CD4-positive, CD25-positive, alpha-beta regulatory T cell (primary cell): ENCODE measurements at regions not wholly inside any gene's neighbourhood (a gene's known extent, or its start where the extent isn't known, plus 50 kb on each side); places are given as distances from the start of the nearest gene placed in this dataset.

Source experiments
- ATAC-seq, 2 donors: fragments of 150-1000 bp; cut with Tn5 transposase; one replicate each; pipeline ENCODE4 v1.10.0; 2021; ENCODE audit warnings: low read depth in 2 of 2, moderate number of reproducible peaks in 2 of 2, moderate library complexity in 1 of 2
- DNase-seq, 3 donors: peaks; one replicate each; pipeline versions ENCODE4 v3.0.0 to v3.0.0-alpha.2; 2012 to 2022; ENCODE audit warnings: mixed read lengths in 1 of 3
- H3K27ac ChIP-seq: one replicate; pipeline ENCODE4 v1.7.0; 2013; ENCODE audit warnings: mild to moderate bottlenecking, low read length; ENCODE audit not compliant: insufficient read depth, poor library complexity, severe bottlenecking
- H3K27me3 ChIP-seq: one replicate; pipeline ENCODE4 v1.7.0; 2013; ENCODE audit warnings: low read length; ENCODE audit not compliant: control insufficient read depth, insufficient read depth
- H3K36me3 ChIP-seq: one replicate; pipeline ENCODE4 v1.7.0; 2013; ENCODE audit warnings: mild to moderate bottlenecking, low read length, moderate library complexity; ENCODE audit not compliant: control insufficient read depth, insufficient read depth
- H3K4me1 ChIP-seq: 2 replicates; pipeline ENCODE4 v1.7.0; 2013; ENCODE audit warnings: mild to moderate bottlenecking, low read length; ENCODE audit not compliant: insufficient read depth, control insufficient read depth, poor library complexity, severe bottlenecking
- H3K4me3 ChIP-seq: one replicate; pipeline ENCODE4 v1.7.0; 2013; ENCODE audit warnings: low read depth, mild to moderate bottlenecking, low read length, moderate library complexity
- H3K9me3 ChIP-seq, 2 experiments: 1 replicate in 1 of 2; 2 replicates in 1 of 2; pipeline ENCODE4 v1.7.0; 2013; ENCODE audit warnings: low read length in 2 of 2, mild to moderate bottlenecking in 1 of 2, moderate library complexity in 1 of 2; ENCODE audit not compliant: control insufficient read depth in 2 of 2
- H3K27ac Mint-ChIP-seq, 3 donors: one replicate each; pipeline ENCODE4 v1.8.0; 2020 to 2022; ENCODE audit warnings: mild to moderate bottlenecking in 3 of 3, mixed read lengths in 3 of 3, moderate library complexity in 2 of 3
- H3K27me3 Mint-ChIP-seq: one replicate; pipeline ENCODE4 v1.8.0; 2022; ENCODE audit warnings: mild to moderate bottlenecking, mixed read lengths
- H3K36me3 Mint-ChIP-seq: one replicate; pipeline ENCODE4 v1.8.0; 2020; ENCODE audit warnings: mixed read lengths
- H3K4me1 Mint-ChIP-seq, 4 donors: one replicate each; pipeline ENCODE4 v1.8.0; 2020 to 2022; ENCODE audit warnings: mixed read lengths in 4 of 4, mild to moderate bottlenecking in 1 of 4
- H3K4me3 Mint-ChIP-seq, 4 donors: one replicate each; pipeline ENCODE4 v1.8.0; 2020 to 2022; ENCODE audit warnings: mild to moderate bottlenecking in 4 of 4, mixed read lengths in 4 of 4, moderate library complexity in 3 of 4
- H3K9me3 Mint-ChIP-seq, 7 donors: one replicate each; pipeline ENCODE4 v1.8.0; 2020 to 2022; ENCODE audit warnings: mixed read lengths in 7 of 7, mild to moderate bottlenecking in 3 of 7, moderate library complexity in 2 of 7

GRCh38 chr9:10983251-10983650 is 370.4 kb upstream of the PTPRD start:
- Mint-ChIP-seq H3K36me3 (no peaks in the 10 kb centered on the region), H3K27me3 (no peaks in the 10 kb centered on the region), H3K4me1 (no peaks in the 10 kb centered on the region), H3K4me3 (no peak overlapping the region), H3K9me3 (peaks cover 4 to 24% (median 7%) of the 10 kb centered on the region in 7 donors), H3K27ac (no peak overlapping the region)
- Histone ChIP-seq H3K36me3 (no peaks in the 10 kb centered on the region), H3K4me3 (no peak overlapping the region), H3K27ac (no peak overlapping the region), H3K9me3 (peaks cover 9 to 15% of the 10 kb centered on the region in 2 experiments), H3K4me1 (no peaks in the 10 kb centered on the region), H3K27me3 (no peaks in the 10 kb centered on the region)
- ATAC-seq = no peak
- no peak for DNase-seq

DNA sequence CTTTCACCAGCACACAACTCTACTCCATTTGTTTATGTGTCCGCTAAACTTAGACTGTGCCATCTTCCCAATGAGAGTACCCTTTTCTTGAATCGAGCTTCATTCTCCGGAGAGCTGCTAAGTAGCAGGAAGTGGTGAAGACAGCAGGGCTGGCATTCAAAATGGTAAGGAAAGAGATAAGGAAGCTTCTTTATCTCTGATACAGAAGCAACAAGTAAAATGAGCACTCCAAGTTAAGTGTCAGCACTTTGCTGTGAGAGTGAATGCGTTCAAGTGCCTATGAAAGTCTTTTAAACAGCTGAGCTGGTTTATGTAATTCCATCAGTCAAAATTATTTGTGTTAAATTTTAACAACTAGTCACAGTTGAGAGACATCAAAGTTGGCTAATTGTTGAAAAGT is 386.8 kb upstream of the PTPRD start:
- Histone ChIP-seq H3K4me1 (no peaks in the 10 kb centered on the region), H3K27me3 (no peaks in the 10 kb centered on the region), H3K4me3 (no peak overlapping the region), H3K9me3 (peaks cover 0 to 8% of the 10 kb centered on the region in 2 experiments), H3K27ac (no peak overlapping the region), H3K36me3 (no peaks in the 10 kb centered on the region)
- DNase-seq = no peak
- Mint-ChIP-seq H3K4me1 (no peaks in the 10 kb centered on the region), H3K9me3 (peaks cover 0 to 15% (median 5%) of the 10 kb centered on the region in 7 donors), H3K36me3 (no peaks in the 10 kb centered on the region), H3K27ac (no peak overlapping the region), H3K4me3 (no peak overlapping the region), H3K27me3 (no peaks in the 10 kb centered on the region)
- no peak for ATAC-seq

DNA sequence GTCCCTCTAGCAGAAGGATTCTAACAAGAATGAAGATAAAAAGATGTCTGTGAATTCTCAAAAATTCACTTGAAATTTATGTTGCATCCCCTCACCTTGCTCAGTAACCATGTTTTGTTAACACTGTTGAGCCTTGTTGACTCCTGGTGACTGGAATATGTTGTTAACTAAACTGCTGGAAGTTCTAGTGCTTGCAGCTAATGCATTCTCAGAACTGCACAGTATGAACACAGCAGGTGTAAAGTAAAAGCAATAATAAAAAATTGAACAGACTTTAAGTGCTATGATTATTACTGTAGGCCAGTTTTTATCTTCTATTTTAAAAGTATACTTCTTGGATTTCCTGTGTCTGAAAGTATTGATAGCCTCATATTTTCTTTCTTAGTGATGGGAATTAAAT is 388.7 kb upstream of the PTPRD start:
- Mint-ChIP-seq H3K4me1 (no peaks in the 10 kb centered on the region), H3K27ac (no peak overlapping the region)

DNA sequence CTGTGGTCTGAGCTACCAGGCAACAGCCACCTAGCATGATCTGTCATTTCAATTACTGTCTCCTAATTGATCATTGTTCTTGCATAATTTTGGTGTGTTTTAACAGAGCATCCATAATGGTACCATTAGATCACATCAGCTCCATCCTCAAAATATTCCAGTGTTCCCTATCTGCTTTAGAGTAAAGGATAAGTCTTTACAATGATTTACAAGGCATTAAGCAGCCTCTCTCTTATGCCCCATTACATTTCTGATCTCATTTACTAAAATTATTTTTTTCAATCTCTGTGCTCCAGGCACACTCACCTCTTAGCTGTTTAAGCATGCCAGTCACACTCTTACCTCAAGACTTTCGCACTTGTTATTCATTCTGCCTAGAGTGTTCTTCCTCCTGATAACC is 389.9 kb upstream of the PTPRD start:
- H3K27me3 ChIP-seq = no peaks in the 10 kb centered on the region
- H3K4me3 ChIP-seq = no peak overlapping the region

More for the DNA sequence above, 388.7 kb upstream of the PTPRD start:
- Mint-ChIP-seq H3K27me3 (no peaks in the 10 kb centered on the region), H3K9me3 (peaks cover 0 to 17% (median 2%) of the 10 kb centered on the region in 7 donors), H3K4me3 (no peak overlapping the region), H3K36me3 (no peaks in the 10 kb centered on the region)
- Histone ChIP-seq H3K27me3 (no peaks in the 10 kb centered on the region), H3K36me3 (no peaks in the 10 kb centered on the region), H3K4me1 (no peaks in the 10 kb centered on the region), H3K27ac (no peak overlapping the region), H3K9me3 (peaks cover 0 to 5% of the 10 kb centered on the region in 2 experiments), H3K4me3 (no peak overlapping the region)
- ATAC-seq (no peak), DNase-seq (no peak)

GRCh38 chr9:11003836-11004235 is 391.0 kb upstream of the PTPRD start:
- H3K27ac Mint-ChIP-seq = no peak overlapping the region
- no peak overlapping the region for H3K4me3 Mint-ChIP-seq
- no peaks in the 10 kb centered on the region for H3K4me1 ChIP-seq
- no peaks in the 10 kb centered on the region for H3K27me3 ChIP-seq
- no peak overlapping the region for H3K27ac ChIP-seq
- no peak for ATAC-seq
- no peaks in the 10 kb centered on the region for H3K36me3 Mint-ChIP-seq
- H3K27me3 Mint-ChIP-seq = no peaks in the 10 kb centered on the region
- no peak overlapping the region for H3K4me3 ChIP-seq
- no peak for DNase-seq
- H3K9me3 ChIP-seq = peaks cover 0 to 5% of the 10 kb centered on the region in 2 experiments
- no peaks in the 10 kb centered on the region for H3K36me3 ChIP-seq
- peaks cover 0 to 23% (median 5%) of the 10 kb centered on the region in 7 donors for H3K9me3 Mint-ChIP-seq
- H3K4me1 Mint-ChIP-seq = no peaks in the 10 kb centered on the region

More for the DNA sequence above, 389.9 kb upstream of the PTPRD start:
- DNase-seq = no peak
- no peaks in the 10 kb centered on the region for H3K4me1 Mint-ChIP-seq
- Histone ChIP-seq H3K9me3 (peaks cover 0 to 5% of the 10 kb centered on the region in 2 experiments), H3K36me3 (no peaks in the 10 kb centered on the region), H3K4me1 (no peaks in the 10 kb centered on the region), H3K27ac (no peak overlapping the region)
- no peaks in the 10 kb centered on the region for H3K36me3 Mint-ChIP-seq
- no peak overlapping the region for H3K27ac Mint-ChIP-seq
- peaks cover 0 to 20% (median 3%) of the 10 kb centered on the region in 7 donors for H3K9me3 Mint-ChIP-seq
- H3K27me3 Mint-ChIP-seq = no peaks in the 10 kb centered on the region
- no peak for ATAC-seq
- no peak overlapping the region for H3K4me3 Mint-ChIP-seq

DNA sequence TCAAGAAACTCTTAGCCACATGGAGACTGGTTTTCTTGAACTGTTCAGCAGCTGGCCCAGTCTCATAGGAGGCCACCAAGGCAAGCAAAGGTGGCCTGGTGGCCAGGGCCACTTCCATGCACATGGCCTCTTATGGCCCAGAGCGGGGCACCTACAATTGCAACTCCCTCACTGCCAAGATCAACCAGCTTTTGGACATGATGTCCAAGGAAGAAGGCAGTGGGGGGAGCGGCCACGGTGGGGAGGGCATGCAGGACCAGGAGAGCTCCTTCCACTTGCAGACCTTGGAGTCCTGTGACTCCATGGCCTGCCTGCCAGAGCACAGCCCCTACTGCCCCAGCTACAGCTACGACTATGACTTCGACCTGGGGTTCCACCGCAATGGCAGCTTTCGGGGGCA is 398.9 kb upstream of the PTPRD start:
- peaks cover 6 to 54% (median 12%) of the 10 kb centered on the region in 7 donors for H3K9me3 Mint-ChIP-seq
- ATAC-seq = no peak
- no peaks in the 10 kb centered on the region for H3K27me3 ChIP-seq
- H3K4me1 ChIP-seq = no peaks in the 10 kb centered on the region
- peaks cover 0 to 27% of the 10 kb centered on the region in 2 experiments for H3K9me3 ChIP-seq
- H3K27me3 Mint-ChIP-seq = no peaks in the 10 kb centered on the region
- H3K36me3 Mint-ChIP-seq = no peaks in the 10 kb centered on the region
- H3K4me1 Mint-ChIP-seq = no peaks in the 10 kb centered on the region
- no peak overlapping the region for H3K27ac Mint-ChIP-seq
- no peaks in the 10 kb centered on the region for H3K36me3 ChIP-seq
- H3K27ac ChIP-seq = no peak overlapping the region
- no peak overlapping the region for H3K4me3 Mint-ChIP-seq
- H3K4me3 ChIP-seq = no peak overlapping the region
- no peak for DNase-seq

- DNase-seq = no peak
- H3K27me3 ChIP-seq = no peaks in the 10 kb centered on the region
- no peak overlapping the region for H3K4me3 ChIP-seq
- Mint-ChIP-seq H3K4me3 (no peak overlapping the region), H3K36me3 (no peaks in the 10 kb centered on the region), H3K27ac (no peak overlapping the region), H3K9me3 (peaks cover 2 to 38% (median 10%) of the 10 kb centered on the region in 7 donors), H3K4me1 (no peaks in the 10 kb centered on the region), H3K27me3 (no peaks in the 10 kb centered on the region)
- no peaks in the 10 kb centered on the region for H3K4me1 ChIP-seq
- no peak for ATAC-seq
- H3K36me3 ChIP-seq = no peaks in the 10 kb centered on the region
- peaks cover 0 to 27% of the 10 kb centered on the region in 2 experiments for H3K9me3 ChIP-seq
- no peak overlapping the region for H3K27ac ChIP-seq
These were observed 403.3 kb upstream of the PTPRD start for GRCh38 chr9:11016081-11016480.

GRCh38 chr9:11023201-11023600 is 410.4 kb upstream of the PTPRD start:
- no peak for ATAC-seq
- Histone ChIP-seq H3K36me3 (no peaks in the 10 kb centered on the region), H3K4me3 (no peak overlapping the region), H3K27ac (no peak overlapping the region), H3K4me1 (no peaks in the 10 kb centered on the region), H3K9me3 (peaks cover 4 to 17% of the 10 kb centered on the region in 2 experiments), H3K27me3 (no peaks in the 10 kb centered on the region)
- Mint-ChIP-seq H3K4me1 (no peaks in the 10 kb centered on the region), H3K36me3 (no peaks in the 10 kb centered on the region), H3K27me3 (no peaks in the 10 kb centered on the region), H3K9me3 (peaks cover 3 to 26% (median 7%) of the 10 kb centered on the region in 7 donors), H3K27ac (no peak overlapping the region), H3K4me3 (no peak overlapping the region)
- DNase-seq = no peak
